ENCODE measurements at regions not wholly inside any gene's neighbourhood (a gene's known extent, or its start where the extent isn't known, plus 50 kb on each side); places are given as distances from the start of the nearest gene placed in this dataset.
A peak's percentile ranks its signal among the peaks of the same experiment; 100 is the strongest.

DNA sequence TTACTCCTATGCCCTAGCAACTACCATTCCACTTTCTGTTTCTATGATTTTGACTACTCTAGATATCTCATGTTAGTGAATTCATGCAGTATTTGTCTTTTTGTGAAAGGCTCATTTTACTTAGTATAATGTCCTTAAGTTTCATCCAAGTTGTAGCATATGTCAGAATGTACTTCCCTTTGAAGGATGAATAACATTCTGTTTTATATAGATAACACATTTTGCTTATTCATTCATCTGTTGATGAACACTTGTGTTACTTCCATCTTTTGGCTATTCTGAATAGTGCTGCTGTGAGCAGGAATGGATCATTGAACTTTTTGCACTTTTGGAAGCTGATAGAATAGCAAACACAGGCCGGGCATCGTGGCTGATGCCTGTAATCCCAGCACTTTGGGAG, 140.2 kb upstream of the MYO10 start:
- no peak for DNase-seq (ENCODE audit: low spot score)
- no peak for TF ChIP-seq EZH2 (IDR thresholded peaks at IDR 0.05; ENCODE audit: borderline replicate concordance, low read depth, low read length, poor library complexity, severe bottlenecking)
- TF ChIP-seq, protein P1, sequence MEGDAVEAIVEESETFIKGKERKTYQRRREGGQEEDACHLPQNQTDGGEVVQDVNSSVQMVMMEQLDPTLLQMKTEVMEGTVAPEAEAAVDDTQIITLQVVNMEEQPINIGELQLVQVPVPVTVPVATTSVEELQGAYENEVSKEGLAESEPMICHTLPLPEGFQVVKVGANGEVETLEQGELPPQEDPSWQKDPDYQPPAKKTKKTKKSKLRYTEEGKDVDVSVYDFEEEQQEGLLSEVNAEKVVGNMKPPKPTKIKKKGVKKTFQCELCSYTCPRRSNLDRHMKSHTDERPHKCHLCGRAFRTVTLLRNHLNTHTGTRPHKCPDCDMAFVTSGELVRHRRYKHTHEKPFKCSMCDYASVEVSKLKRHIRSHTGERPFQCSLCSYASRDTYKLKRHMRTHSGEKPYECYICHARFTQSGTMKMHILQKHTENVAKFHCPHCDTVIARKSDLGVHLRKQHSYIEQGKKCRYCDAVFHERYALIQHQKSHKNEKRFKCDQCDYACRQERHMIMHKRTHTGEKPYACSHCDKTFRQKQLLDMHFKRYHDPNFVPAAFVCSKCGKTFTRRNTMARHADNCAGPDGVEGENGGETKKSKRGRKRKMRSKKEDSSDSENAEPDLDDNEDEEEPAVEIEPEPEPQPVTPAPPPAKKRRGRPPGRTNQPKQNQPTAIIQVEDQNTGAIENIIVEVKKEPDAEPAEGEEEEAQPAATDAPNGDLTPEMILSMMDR (conservative IDR thresholded peaks at IDR 0.05; ENCODE audit: low read depth, low read length), result no peak
- Histone ChIP-seq H3K9me3 (ENCODE audit: low read depth, low read length, poor library complexity, severe bottlenecking) (no peaks in the 10 kb centered on the region), H3K27ac (ENCODE audit: low read depth, low read length, poor library complexity, severe bottlenecking) (no peak overlapping the region), H3K36me3 (ENCODE audit: insufficient read depth, low read length, poor library complexity, severe bottlenecking) (no peaks in the 10 kb centered on the region), H3K4me3 (ENCODE audit: low read depth, low read length, poor library complexity, severe bottlenecking) (no peak overlapping the region), H3K27me3 (replicated peaks; ENCODE audit: insufficient read depth, low read depth, low read length, poor library complexity) (no peaks in the 10 kb centered on the region), H3K4me1 (ENCODE audit: insufficient read depth, low read length, poor library complexity, severe bottlenecking) (peaks cover 12% of the 10 kb centered on the region)
- BruUV-seq (replicated peaks), result no TSS peak
- ChIA-PET POLR2A (ENCODE audit: low non-redundant PET) (no interaction called here), CTCF (no interaction called here)
- intact Hi-C loops (cut with micrococcal nuclease; ENCODE audit: unreplicated experiment), result no loop called here

DNA sequence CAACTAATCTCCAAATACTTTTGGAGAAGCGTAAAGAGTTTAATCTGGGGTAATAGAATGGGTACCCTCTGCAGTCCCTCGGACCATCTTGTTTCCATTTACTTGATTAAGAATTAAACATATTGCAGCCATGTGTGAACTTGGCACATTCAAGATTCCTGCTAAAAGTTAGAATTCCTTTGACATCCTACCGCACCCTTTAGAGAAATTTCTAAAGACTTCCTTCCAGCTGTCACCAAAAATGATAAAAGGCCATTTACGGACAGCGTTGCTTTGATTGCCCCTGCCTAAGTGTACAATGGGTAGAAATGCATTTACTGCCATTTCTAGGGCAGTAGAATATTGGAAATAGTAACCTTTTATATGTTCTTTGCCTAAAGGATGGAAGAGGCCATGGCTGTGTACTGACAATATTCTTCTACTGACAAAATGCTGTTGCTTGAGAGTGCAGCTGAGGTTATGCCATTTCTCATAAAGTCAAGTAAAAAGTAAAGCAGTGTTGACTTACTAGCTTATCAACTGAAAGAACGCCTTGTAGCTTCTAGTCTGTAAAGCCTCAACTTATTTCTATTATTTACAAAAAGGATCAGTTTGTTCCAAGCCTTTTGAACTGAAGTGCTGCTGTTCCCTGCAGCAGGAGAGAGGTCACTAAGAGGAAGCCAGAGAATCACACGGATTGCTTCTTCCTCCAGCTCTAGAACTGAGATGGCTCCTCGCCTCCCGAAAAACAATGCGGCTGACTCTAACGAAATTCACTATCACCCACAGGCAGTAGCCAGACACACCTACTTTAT, 139.8 kb upstream of the BASP1 start:
- DNase-seq (ENCODE audit: low spot score), result peak; percentile 66
- intact Hi-C loops (cut with micrococcal nuclease; ENCODE audit: unreplicated experiment), result no loop called here
- ChIA-PET POLR2A (ENCODE audit: low non-redundant PET) (no interaction called here), CTCF (interaction anchor here (0.6 kb wide), 1 partner anchor 12 kb away, joined by 5 read pairs; no protein-coding TSS in a partner anchor)
- BruUV-seq (replicated peaks), result no TSS peak
- no peak for TF ChIP-seq EZH2 (IDR thresholded peaks at IDR 0.05; ENCODE audit: borderline replicate concordance, low read depth, low read length, poor library complexity, severe bottlenecking)
- TF ChIP-seq, protein P1 (conservative IDR thresholded peaks at IDR 0.05; ENCODE audit: low read depth, low read length), result no peak
- H3K4me1 ChIP-seq (ENCODE audit: insufficient read depth, low read length, poor library complexity, severe bottlenecking), result peaks cover 12% of the 10 kb centered on the region
- H3K9me3 ChIP-seq (ENCODE audit: low read depth, low read length, poor library complexity, severe bottlenecking), result no peaks in the 10 kb centered on the region
- no peaks in the 10 kb centered on the region for H3K36me3 ChIP-seq (ENCODE audit: insufficient read depth, low read length, poor library complexity, severe bottlenecking)
- no peaks in the 10 kb centered on the region for H3K27me3 ChIP-seq (replicated peaks; ENCODE audit: insufficient read depth, low read depth, low read length, poor library complexity)
- H3K4me3 ChIP-seq (ENCODE audit: low read depth, low read length, poor library complexity, severe bottlenecking), result no peak overlapping the region
- peak overlapping the region; percentile 65 for H3K27ac ChIP-seq (ENCODE audit: low read depth, low read length, poor library complexity, severe bottlenecking)

DNA sequence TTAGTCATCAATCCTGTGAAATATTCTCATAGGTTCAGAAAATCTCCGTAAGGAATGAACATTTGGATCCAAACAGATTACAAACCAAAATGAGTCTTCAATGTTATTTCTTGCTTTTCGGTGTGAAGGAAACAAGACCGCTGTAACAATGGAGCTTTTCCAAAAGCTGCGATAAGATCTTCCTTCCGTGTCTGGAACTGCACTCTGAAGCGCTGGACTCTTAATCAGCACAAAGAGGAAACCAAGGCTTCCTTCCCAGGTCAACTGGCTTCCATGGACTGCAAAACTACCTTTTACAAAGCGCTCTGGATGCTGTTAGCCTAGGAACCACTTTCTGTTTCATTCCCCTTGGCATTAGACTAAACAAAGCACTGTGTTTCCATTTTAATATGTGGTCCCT, 137.9 kb upstream of the BASP1 start:
- no peak for TF ChIP-seq EZH2 (IDR thresholded peaks at IDR 0.05; ENCODE audit: borderline replicate concordance, low read depth, low read length, poor library complexity, severe bottlenecking)
- TF ChIP-seq, protein P1 (conservative IDR thresholded peaks at IDR 0.05; ENCODE audit: low read depth, low read length), result no peak
- DNase-seq (ENCODE audit: low spot score), result no peak
- BruUV-seq (replicated peaks), result no TSS peak
- ChIA-PET POLR2A (ENCODE audit: low non-redundant PET) (no interaction called here), CTCF (no interaction called here)
- no peaks in the 10 kb centered on the region for H3K27me3 ChIP-seq (replicated peaks; ENCODE audit: insufficient read depth, low read depth, low read length, poor library complexity)
- peaks cover 12% of the 10 kb centered on the region for H3K4me1 ChIP-seq (ENCODE audit: insufficient read depth, low read length, poor library complexity, severe bottlenecking)
- no peaks in the 10 kb centered on the region for H3K36me3 ChIP-seq (ENCODE audit: insufficient read depth, low read length, poor library complexity, severe bottlenecking)
- H3K4me3 ChIP-seq (ENCODE audit: low read depth, low read length, poor library complexity, severe bottlenecking), result no peak overlapping the region
- H3K27ac ChIP-seq (ENCODE audit: low read depth, low read length, poor library complexity, severe bottlenecking), result no peak overlapping the region
- intact Hi-C loops (cut with micrococcal nuclease; ENCODE audit: unreplicated experiment), result no loop called here
- no peaks in the 10 kb centered on the region for H3K9me3 ChIP-seq (ENCODE audit: low read depth, low read length, poor library complexity, severe bottlenecking)
